GM18502 (cell line): ENCODE measurements at regions not wholly inside any gene's neighbourhood (a gene's known extent, or its start where the extent isn't known, plus 50 kb on each side); places are given as distances from the start of the nearest gene placed in this dataset.

Experiments
- ATAC-seq: cut with Tn5 transposase; IDR thresholded peaks from one replicate; pipeline ENCODE4 v1.9.1; 2021; ENCODE audit warnings: mild to moderate bottlenecking; ENCODE audit not compliant: unreplicated experiment, poor library complexity

GRCh38 chr3:34544136-34544535 lies 745.7 kb downstream of the PDCD6IP start:
- no peak for ATAC-seq

GRCh38 chr3:34547297-34547920 lies 749.0 kb downstream of the PDCD6IP start:
- ATAC-seq, result no peak

GRCh38 chr3:34567266-34567665 lies 768.8 kb downstream of the PDCD6IP start:
- ATAC-seq, result no peak

- no peak for ATAC-seq
Observed at GRCh38 chr3:34568766-34569165, 770.3 kb downstream of the PDCD6IP start.

GRCh38 chr3:34569437-34569836 lies 771.0 kb downstream of the PDCD6IP start:
- no peak for ATAC-seq

- no peak for ATAC-seq
Observed at GRCh38 chr3:34570916-34571705, 772.7 kb downstream of the PDCD6IP start.

- ATAC-seq, result no peak
Observed at GRCh38 chr3:34571714-34572113, 773.3 kb downstream of the PDCD6IP start.

- no peak for ATAC-seq
Observed at GRCh38 chr3:34575776-34576175, 777.3 kb downstream of the PDCD6IP start.

- no peak for ATAC-seq
Observed at GRCh38 chr3:34582055-34582454, 783.6 kb downstream of the PDCD6IP start.

GRCh38 chr3:34583451-34583850 lies 785.0 kb downstream of the PDCD6IP start:
- no peak for ATAC-seq

GRCh38 chr3:34584971-34585370 lies 786.5 kb downstream of the PDCD6IP start:
- no peak for ATAC-seq

GRCh38 chr3:34599595-34599994 lies 801.2 kb downstream of the PDCD6IP start:
- no peak for ATAC-seq

- no peak for ATAC-seq
Observed at GRCh38 chr3:34619990-34620389, 821.6 kb downstream of the PDCD6IP start.

- no peak for ATAC-seq
Observed at GRCh38 chr3:34626699-34627098, 828.3 kb downstream of the PDCD6IP start.

- ATAC-seq, result no peak
Observed at GRCh38 chr3:34634939-34635338, 836.5 kb downstream of the PDCD6IP start.

- no peak for ATAC-seq
Observed at GRCh38 chr3:34635352-34635850, 837.0 kb downstream of the PDCD6IP start.

- no peak for ATAC-seq
Observed at GRCh38 chr3:34646911-34647460, 848.6 kb downstream of the PDCD6IP start.

GRCh38 chr3:34650131-34650530 lies 851.7 kb downstream of the PDCD6IP start:
- ATAC-seq, result no peak

GRCh38 chr3:34668915-34669314 lies 870.5 kb downstream of the PDCD6IP start:
- no peak for ATAC-seq

- no peak for ATAC-seq
Observed at GRCh38 chr3:34669490-34669889, 871.1 kb downstream of the PDCD6IP start.

- no peak for ATAC-seq
Observed at GRCh38 chr3:34675383-34676120, 877.1 kb downstream of the PDCD6IP start.
